ENCODE measurements at regions not wholly inside any gene's neighbourhood (a gene's known extent, or its start where the extent isn't known, plus 50 kb on each side); places are given as distances from the start of the nearest gene placed in this dataset.
"Not testable (repeated sequence)": the region's sequence is repeated elsewhere in the genome, so short reads cannot be mapped to it uniquely, and the experiment has no call there.

DNA sequence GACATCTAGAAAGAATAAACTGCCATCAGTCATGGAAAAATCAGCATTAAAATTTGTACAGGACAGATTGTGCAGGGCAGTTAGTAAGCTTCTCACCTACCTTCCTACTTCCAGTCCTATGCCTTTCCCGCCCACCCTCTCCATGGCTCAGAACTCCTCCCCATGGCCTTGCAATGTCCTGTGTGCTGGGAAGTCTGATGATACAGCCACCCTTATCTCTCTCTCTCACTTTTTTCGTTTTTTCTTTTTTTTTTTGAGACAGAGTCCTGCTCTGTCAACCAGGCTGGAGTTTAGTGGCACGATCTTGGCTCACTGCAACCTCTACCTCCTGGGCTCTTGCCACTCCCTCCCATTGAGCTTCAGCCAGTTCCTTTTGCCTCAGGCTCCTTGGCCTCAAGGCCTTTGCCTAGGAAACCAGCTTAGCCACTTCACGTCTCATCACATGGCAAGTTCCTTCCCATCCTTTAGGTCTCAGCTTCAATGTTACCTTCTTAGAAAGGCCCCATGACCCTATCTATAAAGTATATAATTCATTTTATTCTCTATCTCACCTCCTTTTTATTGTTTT is 259.7 kb downstream of the NKX6-1 start:
- H3K27ac ChIP-seq (ENCODE audit: low read depth) = no peak overlapping the region
- H3K36me3 ChIP-seq (ENCODE audit: insufficient read depth) = no peaks in the 10 kb centered on the region
- no peak for DNase-seq (ENCODE audit: extremely low spot score)
- WGBS = 65% methylated on average over 4 of the region's 4 CpGs
- H3K4me1 ChIP-seq (ENCODE audit: insufficient read depth) = no peaks in the 10 kb centered on the region
- no peak overlapping the region for H3K4me3 ChIP-seq (ENCODE audit: low read depth, low read length)

DNA sequence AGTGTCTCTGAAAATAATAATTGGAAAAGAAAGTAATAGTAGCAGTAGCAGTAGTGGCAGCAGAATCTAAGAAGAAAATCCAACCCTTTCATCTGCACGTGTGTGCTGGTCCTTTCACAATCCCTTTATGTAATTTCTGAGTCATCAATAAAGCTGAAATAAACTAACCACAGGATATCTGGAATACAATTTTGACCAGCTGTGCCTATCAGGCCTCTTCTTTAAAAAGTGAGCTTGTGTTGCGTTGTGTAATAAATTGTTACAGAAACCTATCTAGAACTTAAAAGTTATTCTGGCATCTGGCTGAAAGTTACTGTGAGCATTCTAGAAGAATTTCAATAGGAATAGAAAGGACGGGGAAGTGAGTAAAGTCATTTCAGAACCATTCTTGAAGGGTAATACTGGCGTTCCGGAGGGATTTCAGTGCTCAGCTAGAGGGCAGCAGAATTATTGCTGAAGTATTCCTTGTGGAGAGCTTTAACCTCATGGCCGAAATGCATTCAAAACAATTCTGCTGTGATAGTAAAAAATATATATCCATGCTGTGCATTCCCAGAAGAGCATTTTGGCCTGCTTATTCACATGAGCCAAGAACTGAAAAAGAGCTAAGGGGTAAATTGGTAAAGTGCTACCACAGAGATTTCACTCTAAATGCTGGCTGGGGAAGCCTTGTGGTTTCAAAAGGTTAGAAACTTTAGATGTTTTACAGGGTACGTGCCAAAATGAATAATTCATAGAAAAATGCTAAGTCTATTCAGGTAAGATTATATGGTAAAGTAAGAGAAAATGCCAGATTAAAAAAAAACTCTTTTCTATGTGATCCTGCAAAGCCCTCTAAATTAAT is 260.6 kb downstream of the NKX6-1 start:
- H3K36me3 ChIP-seq (ENCODE audit: insufficient read depth) = no peaks in the 10 kb centered on the region
- H3K27ac ChIP-seq (ENCODE audit: low read depth) = no peak overlapping the region
- no peak overlapping the region for H3K4me3 ChIP-seq (ENCODE audit: low read depth, low read length)
- no peak for DNase-seq (ENCODE audit: extremely low spot score)
- WGBS = 51% methylated on average over 7 of the region's 7 CpGs
- no peaks in the 10 kb centered on the region for H3K4me1 ChIP-seq (ENCODE audit: insufficient read depth)

DNA sequence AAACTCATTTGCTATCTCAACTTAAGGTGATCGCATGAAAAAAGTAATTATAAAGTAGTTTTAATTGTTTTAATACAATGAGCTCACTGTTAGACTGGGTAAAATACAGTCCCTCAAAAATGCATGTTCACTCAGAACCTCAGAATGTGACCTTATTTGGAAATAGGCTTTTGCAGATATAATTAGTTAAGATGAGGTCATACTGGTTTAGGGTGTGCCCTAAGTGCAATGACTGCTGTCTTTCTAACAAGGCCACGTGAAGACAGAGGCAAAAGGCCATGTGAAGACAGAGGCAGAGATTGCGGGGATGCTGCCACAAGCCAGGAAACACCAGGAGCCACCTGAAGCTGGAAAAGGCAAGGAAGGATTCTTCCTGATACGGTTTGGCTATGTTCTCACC is 262.1 kb downstream of the NKX6-1 start:
- Histone ChIP-seq H3K4me3 (ENCODE audit: low read depth, low read length) (no peak overlapping the region), H3K27ac (ENCODE audit: low read depth) (no peak overlapping the region), H3K36me3 (ENCODE audit: insufficient read depth) (no peaks in the 10 kb centered on the region), H3K4me1 (ENCODE audit: insufficient read depth) (no peaks in the 10 kb centered on the region)
- 81% methylated on average over 4 of the region's 4 CpGs for WGBS
- no peak for DNase-seq (ENCODE audit: extremely low spot score)

DNA sequence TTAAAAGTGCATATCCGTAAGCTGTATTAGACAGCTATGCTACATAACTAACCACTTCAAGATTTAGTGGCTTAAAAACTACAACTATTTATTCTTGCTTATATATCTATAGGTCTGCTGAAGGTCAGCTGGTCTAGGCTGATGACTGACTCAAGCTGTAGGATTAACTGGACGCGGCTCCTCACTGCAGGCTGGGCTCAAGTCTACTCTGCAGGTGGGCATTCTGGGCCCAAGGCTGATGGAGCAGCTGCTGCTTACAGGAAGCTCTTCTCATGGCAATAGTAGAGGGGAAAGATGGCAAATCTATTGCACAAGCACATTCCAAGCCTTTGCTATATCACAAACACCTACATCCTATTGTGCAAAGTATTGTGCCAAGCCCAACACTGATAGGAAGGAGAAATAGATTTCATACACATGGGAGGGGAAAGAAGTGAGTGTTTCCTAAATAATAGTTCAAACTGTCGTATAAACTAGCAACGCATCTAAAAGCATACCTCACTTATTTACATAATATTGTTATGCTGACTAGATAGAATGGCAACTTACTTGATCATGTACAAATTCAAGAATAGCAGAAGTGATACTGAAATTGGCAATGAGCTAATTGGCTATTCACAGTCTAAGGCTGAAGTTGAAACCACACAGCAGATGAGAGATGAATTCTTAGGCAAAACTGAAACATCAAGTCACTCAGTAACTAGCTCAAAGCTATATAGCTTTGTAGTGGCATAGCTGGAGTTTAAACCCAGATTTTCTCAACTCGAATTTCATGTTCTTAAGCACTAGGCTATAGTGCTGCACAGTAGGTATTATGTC is 263.8 kb downstream of the NKX6-1 start:
- no peak overlapping the region for H3K27ac ChIP-seq (ENCODE audit: low read depth)
- H3K4me1 ChIP-seq (ENCODE audit: insufficient read depth) = no peaks in the 10 kb centered on the region
- H3K4me3 ChIP-seq (ENCODE audit: low read depth, low read length) = no peak overlapping the region
- no peaks in the 10 kb centered on the region for H3K36me3 ChIP-seq (ENCODE audit: insufficient read depth)
- no peak for DNase-seq (ENCODE audit: extremely low spot score)
- WGBS = 82% methylated on average over 6 of the region's 6 CpGs

DNA sequence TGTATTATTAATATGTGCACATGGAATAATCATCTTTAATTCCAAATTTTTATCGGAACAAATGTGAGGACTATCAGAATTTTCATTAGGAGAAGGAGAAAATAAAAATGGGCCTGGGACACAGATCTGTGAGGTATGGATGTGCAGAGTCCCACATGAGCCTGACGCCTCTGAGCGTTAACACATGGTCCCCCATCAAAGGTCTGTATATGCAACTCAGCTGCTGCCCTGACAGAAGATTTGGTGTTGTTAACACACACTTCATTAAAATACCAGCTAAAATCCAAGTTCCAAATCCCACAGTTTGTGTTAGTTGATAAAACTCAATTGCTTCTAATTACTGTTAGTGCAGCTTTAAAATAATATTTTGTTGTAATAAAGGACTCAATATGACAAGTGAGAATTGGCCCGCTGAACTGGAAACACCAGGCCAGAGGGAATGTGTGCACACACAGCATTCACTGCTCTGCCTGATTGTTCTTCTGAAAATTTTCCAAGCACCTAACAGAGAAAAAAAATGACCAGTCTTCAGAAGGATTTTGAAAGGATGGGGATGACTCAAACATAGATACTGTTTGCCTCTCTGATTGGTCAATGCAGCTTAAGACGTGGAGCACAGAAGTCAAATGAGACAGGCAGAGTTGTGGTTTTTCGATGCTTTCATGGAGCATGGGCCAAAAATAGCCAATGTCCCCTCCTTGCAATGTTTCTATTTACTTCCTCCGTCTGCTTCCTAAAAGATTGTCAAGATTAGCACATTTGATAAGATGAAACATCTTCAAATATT is 266.6 kb downstream of the NKX6-1 start:
- WGBS = 36% methylated on average over 7 of the region's 7 CpGs
- no peak for DNase-seq (ENCODE audit: extremely low spot score)
- Histone ChIP-seq H3K36me3 (ENCODE audit: insufficient read depth) (no peaks in the 10 kb centered on the region), H3K4me1 (ENCODE audit: insufficient read depth) (no peaks in the 10 kb centered on the region), H3K27ac (ENCODE audit: low read depth) (no peak overlapping the region), H3K4me3 (ENCODE audit: low read depth, low read length) (no peak overlapping the region)

DNA sequence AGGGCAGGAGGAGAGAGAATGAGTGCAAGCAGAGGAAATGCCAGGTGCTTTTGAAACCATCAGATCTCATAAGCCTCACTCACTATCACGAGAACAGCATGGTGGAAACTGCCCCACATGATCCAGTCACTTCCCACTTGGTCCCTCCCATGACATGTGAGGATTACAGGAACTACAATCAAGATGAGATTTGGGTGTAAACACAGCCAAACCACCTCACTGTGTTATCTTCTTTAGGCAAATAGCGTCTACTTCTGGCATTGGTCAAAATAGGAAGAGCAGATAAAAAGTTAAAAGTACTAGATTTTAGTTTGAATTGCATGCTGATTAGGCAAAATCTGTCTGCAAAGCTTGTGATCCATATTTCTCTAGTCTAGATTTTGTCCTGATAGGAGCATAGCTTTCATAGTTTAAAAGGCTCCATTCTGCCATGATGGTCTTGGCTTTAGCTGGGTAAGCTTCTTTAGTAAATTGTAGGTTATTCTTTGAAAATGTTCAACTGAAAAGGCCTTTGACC is 267.5 kb downstream of the NKX6-1 start:
- H3K4me3 ChIP-seq (ENCODE audit: low read depth, low read length) = no peak overlapping the region
- WGBS = 54% methylated on average over 2 of the region's 2 CpGs
- no peaks in the 10 kb centered on the region for H3K4me1 ChIP-seq (ENCODE audit: insufficient read depth)
- H3K27ac ChIP-seq (ENCODE audit: low read depth) = no peak overlapping the region
- DNase-seq (ENCODE audit: extremely low spot score) = no peak
- no peaks in the 10 kb centered on the region for H3K36me3 ChIP-seq (ENCODE audit: insufficient read depth)

DNA sequence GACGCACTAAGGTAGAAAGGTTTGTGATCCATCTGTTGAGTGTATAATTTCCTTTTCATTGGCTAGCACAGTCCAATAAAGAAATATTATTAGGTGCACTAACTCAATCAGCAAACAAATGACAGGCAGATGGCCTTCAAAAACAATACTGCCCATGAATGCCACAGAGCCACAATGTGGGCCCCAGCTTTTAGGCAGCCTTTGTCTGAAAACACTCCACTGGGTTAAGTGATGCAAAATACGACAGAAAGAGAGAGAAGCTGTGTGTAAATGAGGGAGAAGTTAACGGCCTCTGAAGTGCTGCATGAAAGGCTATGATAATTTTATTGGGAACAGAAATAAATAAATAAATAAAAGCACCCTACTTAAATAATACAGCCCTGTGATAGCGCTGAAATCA is 274.6 kb downstream of the NKX6-1 start:
- DNase-seq (ENCODE audit: extremely low spot score) = no peak
- H3K4me1 ChIP-seq (ENCODE audit: insufficient read depth) = no peaks in the 10 kb centered on the region
- H3K27ac ChIP-seq (ENCODE audit: low read depth) = no peak overlapping the region
- no peaks in the 10 kb centered on the region for H3K36me3 ChIP-seq (ENCODE audit: insufficient read depth)
- 57% methylated on average over 4 of the region's 4 CpGs for WGBS
- H3K4me3 ChIP-seq (ENCODE audit: low read depth, low read length) = no peak overlapping the region

DNA sequence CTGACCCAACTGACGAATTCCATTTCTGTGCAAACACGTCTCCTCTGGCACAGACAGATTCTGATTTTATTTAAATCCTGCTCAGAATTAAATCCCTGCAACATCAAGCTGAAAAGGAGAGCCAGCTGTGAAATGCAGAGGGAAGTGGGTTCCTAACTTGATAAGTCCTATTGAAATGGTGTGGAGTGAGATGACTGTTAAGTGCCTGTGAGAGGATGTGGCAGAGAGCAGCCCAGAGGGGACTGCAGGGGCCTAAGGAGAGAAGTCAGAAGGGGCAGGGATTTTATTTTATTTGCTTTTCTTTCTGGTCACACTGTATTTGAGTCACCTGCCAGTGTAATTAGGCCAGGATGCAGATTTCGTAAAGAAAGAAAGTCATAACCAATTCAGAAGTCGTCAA is 277.4 kb downstream of the NKX6-1 start:
- no peak overlapping the region for H3K4me3 ChIP-seq (ENCODE audit: low read depth, low read length)
- no peaks in the 10 kb centered on the region for H3K4me1 ChIP-seq (ENCODE audit: insufficient read depth)
- no peak overlapping the region for H3K27ac ChIP-seq (ENCODE audit: low read depth)
- no peak for DNase-seq (ENCODE audit: extremely low spot score)
- 60% methylated on average over 4 of the region's 4 CpGs for WGBS
- H3K36me3 ChIP-seq (ENCODE audit: insufficient read depth) = no peaks in the 10 kb centered on the region

DNA sequence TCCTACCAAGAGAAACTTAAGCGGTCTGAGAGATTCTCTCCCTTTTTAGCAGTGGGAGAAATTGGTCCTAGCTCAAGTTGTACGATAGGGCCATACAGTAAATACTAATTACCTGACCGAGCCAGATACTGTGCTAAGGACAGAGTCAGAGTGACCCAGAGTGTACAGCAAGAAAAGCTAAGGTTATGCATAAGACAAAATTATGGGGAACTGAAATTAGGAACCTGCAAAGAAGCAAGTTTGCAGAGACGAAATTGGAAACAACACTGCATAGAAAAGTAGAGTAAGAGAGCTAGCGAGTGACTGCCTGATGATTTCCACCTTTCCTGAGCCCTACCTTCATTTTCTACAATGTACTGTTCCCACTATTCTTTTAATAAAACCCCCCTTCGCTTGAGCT is 278.1 kb downstream of the NKX6-1 start:
- Histone ChIP-seq H3K4me3 (ENCODE audit: low read depth, low read length) (no peak overlapping the region), H3K4me1 (ENCODE audit: insufficient read depth) (no peaks in the 10 kb centered on the region), H3K27ac (ENCODE audit: low read depth) (no peak overlapping the region), H3K36me3 (ENCODE audit: insufficient read depth) (no peaks in the 10 kb centered on the region)
- 83% methylated on average over 6 of the region's 6 CpGs for WGBS
- no peak for DNase-seq (ENCODE audit: extremely low spot score)

DNA sequence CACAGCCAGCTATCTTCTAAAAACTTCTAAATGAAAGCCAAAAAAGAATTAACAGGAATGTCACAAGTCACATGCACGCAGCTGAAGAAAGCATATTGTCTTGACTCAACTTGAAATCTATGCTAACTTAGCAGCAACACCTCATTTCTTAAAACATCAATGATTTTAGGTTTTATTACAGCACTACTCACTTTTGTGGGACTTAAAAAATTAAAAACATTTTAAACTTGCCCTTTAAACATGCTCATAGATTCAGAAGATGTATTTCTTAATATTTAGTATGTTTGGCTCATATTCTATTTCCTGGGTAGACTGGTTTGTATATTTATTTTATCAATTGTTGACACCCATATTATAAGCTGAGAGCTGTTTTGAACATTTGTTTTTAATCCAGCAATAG is 279.4 kb downstream of the NKX6-1 start:
- Histone ChIP-seq H3K4me3 (ENCODE audit: low read depth, low read length) (no peak overlapping the region), H3K4me1 (ENCODE audit: insufficient read depth) (no peaks in the 10 kb centered on the region), H3K36me3 (ENCODE audit: insufficient read depth) (no peaks in the 10 kb centered on the region), H3K27ac (ENCODE audit: low read depth) (no peak overlapping the region)
- 77% methylated on average over 1 of the region's 1 CpG for WGBS
- DNase-seq (ENCODE audit: extremely low spot score) = no peak

DNA sequence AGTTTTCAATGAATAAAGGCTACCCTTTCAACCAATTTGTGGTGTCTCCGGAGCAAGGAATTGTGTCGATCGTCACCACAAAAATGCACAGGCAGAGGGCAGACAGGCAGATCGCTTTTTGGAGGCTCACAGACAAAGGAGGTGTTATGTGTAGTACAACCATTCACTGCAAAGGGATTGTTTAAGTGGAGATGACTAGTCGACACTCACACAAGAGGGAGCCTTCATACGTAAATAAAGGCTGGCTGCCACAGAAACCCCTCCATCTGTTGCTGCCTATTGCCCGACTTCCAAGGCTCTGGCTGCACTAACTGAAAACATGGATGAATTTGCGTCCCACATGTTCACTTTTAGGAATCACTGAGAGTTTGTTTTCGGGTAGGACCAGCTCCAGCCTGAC is 281.1 kb downstream of the NKX6-1 start:
- Histone ChIP-seq H3K4me3 (ENCODE audit: low read depth, low read length) (no peak overlapping the region), H3K36me3 (ENCODE audit: insufficient read depth) (no peaks in the 10 kb centered on the region), H3K4me1 (ENCODE audit: insufficient read depth) (no peaks in the 10 kb centered on the region), H3K27ac (ENCODE audit: low read depth) (no peak overlapping the region)
- no peak for DNase-seq (ENCODE audit: extremely low spot score)
- whole genome bisulfite sequencing = 67% methylated on average over 9 of the region's 9 CpGs

DNA sequence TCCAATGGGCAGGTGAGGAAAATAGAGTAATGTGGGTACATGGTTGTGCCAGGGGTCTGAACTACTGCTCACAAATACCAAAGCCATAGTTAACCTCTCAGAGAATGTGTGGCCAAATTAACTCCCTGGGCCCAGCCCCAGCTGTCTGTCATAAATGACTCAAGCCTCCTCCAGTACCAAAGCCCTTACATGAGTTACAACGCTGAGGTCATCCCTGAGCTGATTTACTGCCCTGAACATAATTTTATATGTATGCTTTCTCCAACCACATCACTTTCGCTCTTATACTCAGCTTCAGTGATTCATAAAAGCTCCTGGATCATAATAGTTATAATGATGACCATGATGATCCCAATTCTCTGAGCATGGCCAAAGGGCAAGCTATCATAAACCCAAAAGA is 283.9 kb downstream of the NKX6-1 start:
- WGBS = 86% methylated on average over 2 of the region's 2 CpGs
- no peaks in the 10 kb centered on the region for H3K36me3 ChIP-seq (ENCODE audit: insufficient read depth)
- no peak for DNase-seq (ENCODE audit: extremely low spot score)
- H3K27ac ChIP-seq (ENCODE audit: low read depth) = no peak overlapping the region
- H3K4me1 ChIP-seq (ENCODE audit: insufficient read depth) = no peaks in the 10 kb centered on the region
- H3K4me3 ChIP-seq (ENCODE audit: low read depth, low read length) = no peak overlapping the region

DNA sequence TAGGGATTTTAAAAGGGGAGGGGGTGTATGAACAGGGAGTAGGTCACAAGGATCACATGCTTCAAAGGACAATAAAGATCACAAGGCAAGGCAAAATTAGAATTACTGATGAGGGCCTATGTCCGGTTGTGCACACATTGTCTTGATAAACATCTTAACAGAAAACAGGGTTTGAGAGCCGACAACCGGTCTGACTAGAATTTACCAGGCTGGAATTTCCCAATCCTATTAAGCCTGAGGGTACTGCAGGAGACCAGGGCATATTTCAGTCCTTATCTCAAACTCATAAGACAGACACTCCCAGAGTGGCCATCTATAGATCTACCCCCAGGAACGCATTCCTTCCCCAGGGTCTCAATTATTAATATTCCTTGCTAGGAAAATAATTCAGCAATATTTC is 292.9 kb downstream of the NKX6-1 start:
- H3K27ac ChIP-seq (ENCODE audit: low read depth); H3K4me3 ChIP-seq (ENCODE audit: low read depth, low read length); H3K36me3 ChIP-seq (ENCODE audit: insufficient read depth); DNase-seq (ENCODE audit: extremely low spot score); H3K4me1 ChIP-seq (ENCODE audit: insufficient read depth): not testable (repeated sequence)
- WGBS = 70% methylated on average over 4 of the region's 4 CpGs
